OCI-LY3 (cell line): ENCODE measurements at regions not wholly inside any gene's neighbourhood (a gene's known extent, or its start where the extent isn't known, plus 50 kb on each side); places are given as distances from the start of the nearest gene placed in this dataset.

ENCODE experiments used
- EZH2phosphoT487 ChIP-seq: fragments of 200-600 bp; shearing (Covaris generic); IDR thresholded peaks from 2 replicates; pipeline ENCODE4 v1.6.1; 2018; ENCODE audit warnings: antibody characterized with exemption, mixed run types, low read depth
- TF ChIP-seq, protein P1 (sequence below): fragments of 200-600, 300-600 bp; sonication (generic); IDR thresholded peaks from 2 replicates; pipeline ENCODE4 v1.5.1; 2014; ENCODE audit warnings: antibody characterized with exemption, low read length, low read depth

DNA sequence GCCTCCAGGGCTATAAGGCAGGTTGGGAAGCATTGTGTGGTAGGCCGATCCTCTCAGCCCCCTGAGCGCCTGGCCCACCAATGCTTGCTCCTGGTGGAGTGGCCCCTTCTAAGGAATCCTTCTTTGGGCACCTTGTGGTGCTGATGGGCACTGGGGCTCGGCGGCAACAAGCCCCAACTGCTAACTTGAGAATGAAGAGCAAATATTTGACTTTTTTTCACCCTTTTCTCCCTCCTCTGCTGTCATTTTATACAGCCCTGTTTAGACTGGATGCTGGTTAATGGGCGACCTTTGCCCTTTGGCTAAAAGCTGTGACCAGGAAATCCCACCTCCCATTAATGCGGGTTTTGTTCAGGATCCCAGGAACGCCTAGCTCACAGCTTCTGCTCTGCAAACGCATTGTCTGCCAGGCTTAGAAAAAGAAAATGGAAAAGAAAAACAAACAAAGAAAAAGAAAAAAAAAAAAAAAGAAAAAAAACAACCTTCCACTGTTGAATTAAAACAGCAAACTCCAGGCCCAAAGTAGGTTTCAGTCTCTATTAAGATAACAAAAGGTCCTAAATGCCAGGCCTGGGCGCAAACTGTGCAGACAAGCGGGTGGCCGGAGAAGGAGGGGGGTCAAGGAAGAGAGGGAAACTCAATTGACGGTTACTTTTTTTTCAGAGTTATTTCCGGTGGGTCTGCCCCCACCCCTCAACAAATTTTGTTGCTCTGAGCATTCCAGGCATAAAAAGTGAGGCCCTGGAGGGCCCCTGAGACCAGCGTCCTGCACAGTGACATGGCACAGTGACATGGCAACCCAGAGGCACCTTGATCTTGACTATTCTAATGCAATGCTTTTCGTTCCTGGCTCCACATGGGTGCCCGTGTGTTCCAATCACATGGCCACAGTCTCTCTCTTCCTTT lies 301.4 kb downstream of the MAF start:
- TF ChIP-seq, protein P1, sequence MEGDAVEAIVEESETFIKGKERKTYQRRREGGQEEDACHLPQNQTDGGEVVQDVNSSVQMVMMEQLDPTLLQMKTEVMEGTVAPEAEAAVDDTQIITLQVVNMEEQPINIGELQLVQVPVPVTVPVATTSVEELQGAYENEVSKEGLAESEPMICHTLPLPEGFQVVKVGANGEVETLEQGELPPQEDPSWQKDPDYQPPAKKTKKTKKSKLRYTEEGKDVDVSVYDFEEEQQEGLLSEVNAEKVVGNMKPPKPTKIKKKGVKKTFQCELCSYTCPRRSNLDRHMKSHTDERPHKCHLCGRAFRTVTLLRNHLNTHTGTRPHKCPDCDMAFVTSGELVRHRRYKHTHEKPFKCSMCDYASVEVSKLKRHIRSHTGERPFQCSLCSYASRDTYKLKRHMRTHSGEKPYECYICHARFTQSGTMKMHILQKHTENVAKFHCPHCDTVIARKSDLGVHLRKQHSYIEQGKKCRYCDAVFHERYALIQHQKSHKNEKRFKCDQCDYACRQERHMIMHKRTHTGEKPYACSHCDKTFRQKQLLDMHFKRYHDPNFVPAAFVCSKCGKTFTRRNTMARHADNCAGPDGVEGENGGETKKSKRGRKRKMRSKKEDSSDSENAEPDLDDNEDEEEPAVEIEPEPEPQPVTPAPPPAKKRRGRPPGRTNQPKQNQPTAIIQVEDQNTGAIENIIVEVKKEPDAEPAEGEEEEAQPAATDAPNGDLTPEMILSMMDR: no peak
- no peak for TF ChIP-seq EZH2phosphoT487
